HFFc6 (cell line): ENCODE measurements at regions not wholly inside any gene's neighbourhood (a gene's known extent, or its start where the extent isn't known, plus 50 kb on each side); places are given as distances from the start of the nearest gene placed in this dataset.
"Not testable (repeated sequence)": the region's sequence is repeated elsewhere in the genome, so short reads cannot be mapped to it uniquely, and the experiment has no call there.

Experiments
- DNase-seq: peaks from one replicate; pipeline ENCODE4 v3.0.0-alpha.2; 2018
- H3K27ac Mint-ChIP-seq: 2 replicates; pipeline ENCODE4 v1.8.0; 2020; ENCODE audit warnings: mild to moderate bottlenecking, mixed read lengths
- H3K27me3 Mint-ChIP-seq: 2 replicates; pipeline ENCODE4 v1.8.0; 2021; ENCODE audit warnings: mild to moderate bottlenecking, moderate library complexity, mixed read lengths; ENCODE audit not compliant: insufficient read depth
- H3K36me3 Mint-ChIP-seq: 2 replicates; pipeline ENCODE4 v1.8.0; 2021; ENCODE audit warnings: low read depth, mixed read lengths
- H3K4me1 Mint-ChIP-seq: 2 replicates; pipeline ENCODE4 v1.8.0; 2020; ENCODE audit warnings: low read depth, mixed read lengths
- H3K4me3 Mint-ChIP-seq: 2 replicates; pipeline ENCODE4 v1.8.0; 2020; ENCODE audit warnings: mild to moderate bottlenecking, moderate library complexity, mixed read lengths
- H3K9me3 Mint-ChIP-seq: 2 replicates; pipeline ENCODE4 v1.8.0; 2020; ENCODE audit warnings: mild to moderate bottlenecking, mixed read lengths
- TF ChIP-seq, protein P1 (sequence below): fragments of 200-600 bp; sonication (generic); IDR thresholded peaks from 2 replicates; pipeline ENCODE4 v1.5.0; 2021; ENCODE audit warnings: antibody characterized with exemption, mild to moderate bottlenecking

DNA sequence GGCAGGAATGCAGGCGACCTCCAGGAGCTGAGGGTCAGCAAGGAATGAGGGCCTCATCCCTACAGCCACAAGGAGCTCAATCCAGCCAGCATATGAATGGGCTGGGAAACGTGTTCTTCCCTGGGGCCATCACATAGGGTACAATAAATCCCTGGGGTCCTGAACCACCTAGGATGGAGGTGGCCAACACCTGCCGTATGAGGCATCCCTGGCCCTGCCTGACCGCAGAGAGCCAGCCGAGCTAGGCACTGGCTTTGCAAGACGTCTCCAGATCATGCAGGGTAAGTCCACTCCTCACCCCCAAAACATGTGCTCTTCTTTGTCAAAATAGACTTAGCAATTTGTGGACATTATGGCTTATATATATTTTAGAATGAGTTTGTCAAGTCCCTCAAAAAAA, 303.7 kb upstream of the DIO3 start:
- Mint-ChIP-seq H3K27me3 (peaks cover 14% of the 10 kb centered on the region), H3K4me1 (no peaks in the 10 kb centered on the region), H3K27ac (no peak overlapping the region), H3K4me3 (no peak overlapping the region), H3K9me3 (no peaks in the 10 kb centered on the region; the same call in 1 of the 2 replicates), H3K36me3 (no peaks in the 10 kb centered on the region)
- TF ChIP-seq, protein P1, sequence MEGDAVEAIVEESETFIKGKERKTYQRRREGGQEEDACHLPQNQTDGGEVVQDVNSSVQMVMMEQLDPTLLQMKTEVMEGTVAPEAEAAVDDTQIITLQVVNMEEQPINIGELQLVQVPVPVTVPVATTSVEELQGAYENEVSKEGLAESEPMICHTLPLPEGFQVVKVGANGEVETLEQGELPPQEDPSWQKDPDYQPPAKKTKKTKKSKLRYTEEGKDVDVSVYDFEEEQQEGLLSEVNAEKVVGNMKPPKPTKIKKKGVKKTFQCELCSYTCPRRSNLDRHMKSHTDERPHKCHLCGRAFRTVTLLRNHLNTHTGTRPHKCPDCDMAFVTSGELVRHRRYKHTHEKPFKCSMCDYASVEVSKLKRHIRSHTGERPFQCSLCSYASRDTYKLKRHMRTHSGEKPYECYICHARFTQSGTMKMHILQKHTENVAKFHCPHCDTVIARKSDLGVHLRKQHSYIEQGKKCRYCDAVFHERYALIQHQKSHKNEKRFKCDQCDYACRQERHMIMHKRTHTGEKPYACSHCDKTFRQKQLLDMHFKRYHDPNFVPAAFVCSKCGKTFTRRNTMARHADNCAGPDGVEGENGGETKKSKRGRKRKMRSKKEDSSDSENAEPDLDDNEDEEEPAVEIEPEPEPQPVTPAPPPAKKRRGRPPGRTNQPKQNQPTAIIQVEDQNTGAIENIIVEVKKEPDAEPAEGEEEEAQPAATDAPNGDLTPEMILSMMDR = no peak
- no peak for DNase-seq

DNA sequence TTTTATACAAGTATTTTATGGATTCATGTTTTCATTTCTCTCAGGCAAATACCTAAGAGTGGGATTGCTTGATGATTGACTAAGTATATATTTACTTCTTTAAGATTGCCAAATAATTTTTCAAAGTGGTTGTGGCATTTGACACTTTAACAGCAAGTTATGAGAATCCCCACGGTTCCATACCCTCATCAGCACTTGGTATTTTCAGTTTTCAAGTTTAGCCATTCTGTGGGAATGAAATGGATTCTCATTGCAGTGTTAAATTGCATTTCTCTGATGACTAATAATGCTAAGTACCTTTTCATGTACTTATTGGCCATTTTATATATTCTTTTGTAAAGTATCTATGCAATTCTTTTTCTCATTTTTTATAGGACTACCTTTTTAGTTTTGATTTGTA, 301.5 kb upstream of the DIO3 start:
- peaks cover 14% of the 10 kb centered on the region for H3K27me3 Mint-ChIP-seq
- H3K4me3 Mint-ChIP-seq = no peak overlapping the region
- no peak for DNase-seq
- no peaks in the 10 kb centered on the region for H3K36me3 Mint-ChIP-seq
- H3K27ac Mint-ChIP-seq = no peak overlapping the region
- no peaks in the 10 kb centered on the region for H3K4me1 Mint-ChIP-seq
- no peaks in the 10 kb centered on the region for H3K9me3 Mint-ChIP-seq
- TF ChIP-seq, protein P1 = no peak

DNA sequence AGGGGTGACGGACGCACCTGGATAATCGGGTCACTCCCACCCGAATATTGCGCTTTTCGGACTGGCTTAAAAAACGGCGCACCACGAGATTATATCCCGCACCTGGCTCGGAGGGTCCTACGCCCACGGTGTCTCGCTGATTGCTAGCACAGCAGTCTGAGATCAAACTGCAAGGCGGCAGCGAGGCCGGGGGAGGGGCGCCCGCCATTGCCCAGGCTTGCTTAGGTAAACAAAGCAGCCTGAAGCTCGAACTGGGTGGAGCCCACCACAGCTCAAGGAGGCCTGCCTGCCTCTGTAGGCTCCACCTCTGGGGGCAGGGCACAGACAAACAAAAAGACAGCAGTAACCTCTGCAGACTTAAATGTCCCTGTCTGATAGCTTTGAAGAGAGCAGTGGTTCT, 294.9 kb upstream of the DIO3 start:
- not testable (repeated sequence) for H3K27ac Mint-ChIP-seq, H3K36me3 Mint-ChIP-seq, H3K9me3 Mint-ChIP-seq, H3K4me3 Mint-ChIP-seq, DNase-seq, H3K4me1 Mint-ChIP-seq, H3K27me3 Mint-ChIP-seq

DNA sequence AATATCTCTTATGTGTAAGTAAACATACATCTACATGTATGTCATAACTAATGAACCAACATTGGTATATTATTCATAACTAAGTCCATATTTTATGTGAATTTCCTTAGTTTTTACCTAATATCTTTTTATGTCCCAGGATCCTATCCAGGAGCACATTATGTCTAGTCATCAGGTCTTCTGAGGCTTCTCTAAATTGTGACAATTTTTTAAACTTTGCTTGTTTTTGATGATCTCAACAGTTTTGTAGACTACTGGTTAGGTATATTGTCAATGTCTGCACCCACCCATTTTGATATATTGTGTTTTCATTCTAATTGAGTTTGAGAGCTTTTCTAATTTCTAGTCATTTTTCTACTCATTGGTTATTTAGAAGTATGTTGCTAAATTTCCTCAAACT, 288.2 kb upstream of the DIO3 start:
- H3K27ac Mint-ChIP-seq = no peak overlapping the region
- no peak overlapping the region for H3K4me3 Mint-ChIP-seq
- no peaks in the 10 kb centered on the region for H3K36me3 Mint-ChIP-seq
- TF ChIP-seq, protein P1 = no peak
- H3K27me3 Mint-ChIP-seq = peaks cover 5% of the 10 kb centered on the region
- no peak for DNase-seq
- no peaks in the 10 kb centered on the region for H3K4me1 Mint-ChIP-seq
- H3K9me3 Mint-ChIP-seq = no peaks in the 10 kb centered on the region

DNA sequence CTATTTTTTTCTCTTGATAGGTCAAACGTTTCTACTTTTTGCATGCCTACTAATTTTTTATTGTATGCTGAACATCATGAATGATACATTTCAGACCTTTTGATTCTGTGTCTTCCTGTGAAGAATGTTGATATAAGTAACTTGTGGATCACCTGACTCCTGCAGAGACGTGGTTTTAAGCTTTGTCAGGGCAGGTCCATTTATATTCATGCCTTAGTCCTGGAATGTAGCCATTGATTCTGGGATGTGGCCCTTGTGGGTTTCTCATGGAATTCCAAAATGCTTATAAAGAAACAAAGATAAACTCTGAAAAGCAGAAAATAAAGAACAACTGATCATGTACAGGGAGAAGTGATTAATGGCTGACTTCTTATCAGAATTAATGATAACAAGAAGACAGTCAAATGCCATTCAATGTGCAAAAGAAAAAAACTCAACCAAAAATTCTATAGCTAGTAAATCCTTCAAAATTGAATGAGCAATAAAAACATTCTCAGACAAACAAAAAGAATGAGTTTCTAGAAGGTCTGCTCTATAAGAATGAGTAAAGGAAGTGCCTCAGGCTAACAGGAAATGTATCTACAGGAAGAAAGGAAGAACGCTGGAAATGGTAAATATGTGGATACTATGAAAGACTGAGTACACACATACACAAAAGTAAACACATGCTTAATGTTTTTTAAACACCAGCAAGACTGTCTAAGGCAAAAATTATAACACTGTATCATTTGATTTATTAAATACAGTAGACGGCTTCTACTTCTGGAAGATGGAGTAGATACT, 284.8 kb upstream of the DIO3 start:
- no peaks in the 10 kb centered on the region for H3K36me3 Mint-ChIP-seq
- DNase-seq = no peak
- H3K27ac Mint-ChIP-seq = no peak overlapping the region
- H3K4me3 Mint-ChIP-seq = no peak overlapping the region
- H3K9me3 Mint-ChIP-seq = no peaks in the 10 kb centered on the region
- no peaks in the 10 kb centered on the region for H3K4me1 Mint-ChIP-seq
- TF ChIP-seq, protein P1 = no peak
- H3K27me3 Mint-ChIP-seq = peaks cover 5% of the 10 kb centered on the region

DNA sequence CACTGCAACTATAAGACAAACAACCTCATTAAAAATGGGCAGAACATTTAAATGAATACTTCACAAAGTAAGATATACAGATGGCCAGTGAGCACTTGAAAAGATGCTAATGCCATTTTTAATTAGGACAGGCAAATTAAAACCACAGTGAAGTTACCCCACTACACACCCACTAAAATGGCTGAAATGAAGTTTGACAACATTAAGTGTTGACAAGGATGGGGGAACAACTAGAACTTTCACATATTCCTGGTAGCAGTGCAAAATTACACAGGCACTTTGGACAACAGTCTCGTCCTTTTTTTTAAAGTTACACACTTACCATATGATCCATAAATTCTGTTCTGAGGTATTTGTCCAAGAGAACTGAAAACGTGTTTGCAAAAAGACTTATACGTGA, 278.9 kb upstream of the DIO3 start:
- DNase-seq = no peak
- Mint-ChIP-seq H3K4me1 (no peaks in the 10 kb centered on the region), H3K9me3 (peaks cover 25% of the 10 kb centered on the region; the same call in 1 of the 2 replicates), H3K27ac (no peak overlapping the region), H3K36me3 (no peaks in the 10 kb centered on the region; the same call in 1 of the 2 replicates), H3K27me3 (peaks cover 30% of the 10 kb centered on the region), H3K4me3 (no peak overlapping the region)
- TF ChIP-seq, protein P1 = no peak
